Nephron progenitor cell (in vitro differentiated cells): ENCODE measurements at regions not wholly inside any gene's neighbourhood (a gene's known extent, or its start where the extent isn't known, plus 50 kb on each side); places are given as distances from the start of the nearest gene placed in this dataset.
"Not testable (repeated sequence)": the region's sequence is repeated elsewhere in the genome, so short reads cannot be mapped to it uniquely, and the experiment has no call there.

Source experiments
- DNase-seq: peaks from one replicate; pipeline ENCODE4 v3.0.0; 2021
- H3K27ac Mint-ChIP-seq: 2 replicates; pipeline ENCODE4 v1.8.0; 2021; ENCODE audit warnings: mild to moderate bottlenecking, moderate library complexity, mixed read lengths
- H3K27me3 Mint-ChIP-seq: 2 replicates; pipeline ENCODE4 v1.8.0; 2021; ENCODE audit warnings: mild to moderate bottlenecking, low read depth, mixed read lengths; ENCODE audit not compliant: poor library complexity
- H3K36me3 Mint-ChIP-seq: 2 replicates; pipeline ENCODE4 v1.8.0; 2021; ENCODE audit warnings: low read depth, mixed read lengths
- H3K4me1 Mint-ChIP-seq: 2 replicates; pipeline ENCODE4 v1.8.0; 2021; ENCODE audit warnings: mixed read lengths
- H3K4me3 Mint-ChIP-seq: 2 replicates; pipeline ENCODE4 v1.8.0; 2021; ENCODE audit warnings: mild to moderate bottlenecking, moderate library complexity, mixed read lengths
- H3K9me3 Mint-ChIP-seq: 2 replicates; pipeline ENCODE4 v1.8.0; 2021; ENCODE audit warnings: mild to moderate bottlenecking, moderate library complexity, mixed read lengths
- TF ChIP-seq, protein P1 (sequence below): fragments of 200-600 bp; sonication (generic); IDR thresholded peaks from 2 replicates; pipeline ENCODE4 v1.5.0; 2021; ENCODE audit warnings: antibody characterized with exemption

DNA sequence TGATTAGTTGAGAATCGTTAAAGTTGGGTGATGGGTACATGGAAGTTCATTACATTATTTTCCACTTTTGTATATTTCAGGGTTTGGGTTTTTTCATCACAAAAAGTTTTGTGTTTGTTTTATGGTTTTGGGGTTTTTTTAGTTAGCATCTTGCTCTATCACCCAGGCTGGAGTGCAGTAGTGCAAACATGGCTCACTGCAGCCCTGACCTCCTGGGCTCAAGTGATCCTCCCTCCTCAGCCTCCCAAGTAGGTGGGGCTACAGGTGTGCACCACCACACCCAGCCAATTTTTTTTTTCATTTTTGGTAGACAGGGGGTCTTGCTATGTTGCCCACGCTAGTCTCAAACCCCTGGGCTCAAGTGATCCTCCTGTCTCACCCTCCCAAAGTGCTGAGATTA is 100.1 kb upstream of the CHD2 start:
- H3K27ac Mint-ChIP-seq = no peak overlapping the region

GRCh38 chr15:92800416-92801055 is 99.6 kb upstream of the CHD2 start:
- not testable (repeated sequence) for H3K9me3 Mint-ChIP-seq, H3K36me3 Mint-ChIP-seq, H3K27me3 Mint-ChIP-seq, DNase-seq, H3K4me3 Mint-ChIP-seq, H3K27ac Mint-ChIP-seq
- H3K4me1 Mint-ChIP-seq = peaks cover 15% of the 10 kb centered on the region

More for the DNA sequence above, 100.1 kb upstream of the CHD2 start:
- peaks cover 3% of the 10 kb centered on the region for H3K9me3 Mint-ChIP-seq
- DNase-seq = no peak
- TF ChIP-seq, protein P1, sequence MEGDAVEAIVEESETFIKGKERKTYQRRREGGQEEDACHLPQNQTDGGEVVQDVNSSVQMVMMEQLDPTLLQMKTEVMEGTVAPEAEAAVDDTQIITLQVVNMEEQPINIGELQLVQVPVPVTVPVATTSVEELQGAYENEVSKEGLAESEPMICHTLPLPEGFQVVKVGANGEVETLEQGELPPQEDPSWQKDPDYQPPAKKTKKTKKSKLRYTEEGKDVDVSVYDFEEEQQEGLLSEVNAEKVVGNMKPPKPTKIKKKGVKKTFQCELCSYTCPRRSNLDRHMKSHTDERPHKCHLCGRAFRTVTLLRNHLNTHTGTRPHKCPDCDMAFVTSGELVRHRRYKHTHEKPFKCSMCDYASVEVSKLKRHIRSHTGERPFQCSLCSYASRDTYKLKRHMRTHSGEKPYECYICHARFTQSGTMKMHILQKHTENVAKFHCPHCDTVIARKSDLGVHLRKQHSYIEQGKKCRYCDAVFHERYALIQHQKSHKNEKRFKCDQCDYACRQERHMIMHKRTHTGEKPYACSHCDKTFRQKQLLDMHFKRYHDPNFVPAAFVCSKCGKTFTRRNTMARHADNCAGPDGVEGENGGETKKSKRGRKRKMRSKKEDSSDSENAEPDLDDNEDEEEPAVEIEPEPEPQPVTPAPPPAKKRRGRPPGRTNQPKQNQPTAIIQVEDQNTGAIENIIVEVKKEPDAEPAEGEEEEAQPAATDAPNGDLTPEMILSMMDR = no peak
- H3K4me1 Mint-ChIP-seq = peaks cover 15% of the 10 kb centered on the region
- no peaks in the 10 kb centered on the region for H3K27me3 Mint-ChIP-seq
- no peak overlapping the region for H3K4me3 Mint-ChIP-seq
- H3K36me3 Mint-ChIP-seq = peaks cover 10% of the 10 kb centered on the region

DNA sequence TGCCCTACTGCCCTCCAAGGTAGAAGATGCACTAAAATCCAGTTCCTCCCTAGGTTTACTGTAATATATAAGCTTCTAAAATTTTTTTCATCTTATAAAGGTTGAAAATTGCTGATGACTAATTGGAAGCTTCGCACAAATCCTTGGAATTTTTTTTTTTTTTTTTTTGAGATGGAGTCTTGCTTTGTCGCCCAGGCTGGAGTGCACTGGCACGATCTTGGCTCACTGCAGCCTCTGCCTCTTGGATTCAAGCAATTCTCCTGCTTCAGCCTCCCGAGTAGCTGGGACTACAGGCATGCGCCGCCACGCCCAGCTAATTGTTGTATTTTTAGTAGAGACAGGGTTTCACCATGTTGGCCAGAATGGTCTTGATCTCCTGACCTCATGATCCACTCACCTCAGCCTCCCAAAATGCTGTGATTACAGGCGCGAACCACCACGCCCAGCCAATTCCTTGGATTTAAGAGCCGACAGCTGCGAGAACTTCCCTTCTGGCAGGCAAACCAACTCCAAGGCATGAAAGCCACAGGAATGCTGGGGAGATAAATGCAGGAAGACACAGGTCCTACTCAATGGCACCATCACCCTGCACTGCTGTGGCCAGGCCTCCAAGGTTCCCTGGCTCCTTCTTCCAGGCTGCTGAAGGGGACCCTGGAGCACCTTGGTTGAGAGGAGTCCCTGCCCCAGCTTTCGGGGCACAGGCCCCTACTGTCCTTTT is 98.9 kb upstream of the CHD2 start:
- not testable (repeated sequence) for H3K4me3 Mint-ChIP-seq, H3K9me3 Mint-ChIP-seq, H3K27ac Mint-ChIP-seq, DNase-seq, H3K27me3 Mint-ChIP-seq
- H3K4me1 Mint-ChIP-seq = peaks cover 15% of the 10 kb centered on the region
- H3K36me3 Mint-ChIP-seq = peaks cover 11% of the 10 kb centered on the region

GRCh38 chr15:92801774-92802464 is 98.2 kb upstream of the CHD2 start:
- Mint-ChIP-seq H3K4me1 (peaks cover 14% of the 10 kb centered on the region), H3K27ac (peak overlapping the region; percentile 71), H3K9me3 (peaks cover 7% of the 10 kb centered on the region), H3K27me3 (no peaks in the 10 kb centered on the region), H3K36me3 (peaks cover 15% of the 10 kb centered on the region), H3K4me3 (no peak overlapping the region)
- TF ChIP-seq, protein P1 = no peak
- DNase-seq = no peak

- TF ChIP-seq, protein P1 = no peak
- H3K9me3 Mint-ChIP-seq = peaks cover 11% of the 10 kb centered on the region
- no peak for DNase-seq
- no peak overlapping the region for H3K4me3 Mint-ChIP-seq
- H3K36me3 Mint-ChIP-seq = peaks cover 20% of the 10 kb centered on the region
- H3K4me1 Mint-ChIP-seq = peaks cover 16% of the 10 kb centered on the region
- H3K27ac Mint-ChIP-seq = no peak overlapping the region
- H3K27me3 Mint-ChIP-seq = no peaks in the 10 kb centered on the region
Observed at GRCh38 chr15:92803536-92803851, 96.6 kb upstream of the CHD2 start.

GRCh38 chr15:92803852-92804609 is 96.1 kb upstream of the CHD2 start:
- H3K36me3 Mint-ChIP-seq = peaks cover 20% of the 10 kb centered on the region
- H3K27ac Mint-ChIP-seq = no peak overlapping the region
- H3K4me3 Mint-ChIP-seq = no peak overlapping the region
- DNase-seq = no peak
- peaks cover 20% of the 10 kb centered on the region for H3K4me1 Mint-ChIP-seq
- H3K9me3 Mint-ChIP-seq = peaks cover 11% of the 10 kb centered on the region
- H3K27me3 Mint-ChIP-seq = no peaks in the 10 kb centered on the region
- TF ChIP-seq, protein P1 = no peak

- Mint-ChIP-seq H3K4me1 (peaks cover 22% of the 10 kb centered on the region), H3K9me3 (peaks cover 11% of the 10 kb centered on the region), H3K36me3 (peaks cover 20% of the 10 kb centered on the region)
- not testable (repeated sequence) for H3K27ac Mint-ChIP-seq, DNase-seq, H3K27me3 Mint-ChIP-seq, H3K4me3 Mint-ChIP-seq
Observed at GRCh38 chr15:92804610-92804936, 95.6 kb upstream of the CHD2 start.
